HG03139 (cell line): ENCODE measurements at regions not wholly inside any gene's neighbourhood (a gene's known extent, or its start where the extent isn't known, plus 50 kb on each side); places are given as distances from the start of the nearest gene placed in this dataset.

Experiments
- ATAC-seq: cut with Tn5 transposase; IDR thresholded peaks from one replicate; pipeline ENCODE4 v1.9.1; 2021; ENCODE audit not compliant: unreplicated experiment

DNA sequence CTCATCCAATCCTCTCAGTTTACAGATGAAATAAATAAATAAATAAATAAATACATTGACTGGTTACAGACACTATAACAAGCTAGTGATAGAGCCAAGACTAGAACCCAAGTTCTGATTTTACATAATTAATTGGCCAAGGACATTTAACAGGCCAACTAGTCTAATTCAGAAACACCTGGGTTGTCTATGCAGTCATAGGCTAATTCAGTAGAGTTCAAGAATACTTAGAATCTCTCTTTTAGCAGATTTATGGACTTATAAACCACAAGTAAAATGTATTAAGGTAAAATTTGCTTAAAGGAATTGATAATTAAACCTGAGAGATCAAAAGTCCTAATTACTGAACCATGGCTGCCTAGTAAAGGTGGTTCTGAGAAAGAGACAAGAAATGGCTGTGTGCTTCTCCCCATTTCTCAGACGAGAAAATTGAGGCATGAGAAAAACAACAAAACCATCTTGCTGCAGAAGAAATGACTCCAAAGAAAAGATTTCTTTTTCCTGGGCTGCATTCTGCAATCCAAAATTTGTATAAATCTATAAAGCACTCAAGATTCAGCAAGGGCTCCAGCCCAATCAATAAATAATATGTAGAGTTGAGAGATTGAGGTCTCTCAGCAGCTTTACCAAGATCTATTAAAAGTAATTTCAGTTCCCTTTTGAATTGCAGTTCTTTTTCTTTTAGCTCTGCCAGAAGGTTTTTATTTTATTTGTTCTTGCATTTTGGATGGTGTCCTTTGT is 98.3 kb downstream of the DUSP10 start:
- ATAC-seq = no peak

DNA sequence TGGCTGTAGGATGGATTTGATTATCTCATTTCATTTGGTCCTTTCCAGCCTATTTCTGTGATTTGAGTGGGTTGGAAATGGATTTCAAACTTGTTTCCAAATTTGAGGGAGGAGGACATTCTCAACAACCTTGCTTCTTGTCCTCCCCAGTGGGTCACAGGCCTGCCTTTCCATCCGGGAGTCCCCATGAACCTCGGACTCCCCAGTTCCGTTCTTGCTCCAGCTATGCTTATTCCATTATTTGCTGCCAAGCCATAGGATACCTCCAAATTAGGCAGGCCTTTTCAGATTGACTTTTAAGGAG is 97.8 kb downstream of the DUSP10 start:
- no peak for ATAC-seq

DNA sequence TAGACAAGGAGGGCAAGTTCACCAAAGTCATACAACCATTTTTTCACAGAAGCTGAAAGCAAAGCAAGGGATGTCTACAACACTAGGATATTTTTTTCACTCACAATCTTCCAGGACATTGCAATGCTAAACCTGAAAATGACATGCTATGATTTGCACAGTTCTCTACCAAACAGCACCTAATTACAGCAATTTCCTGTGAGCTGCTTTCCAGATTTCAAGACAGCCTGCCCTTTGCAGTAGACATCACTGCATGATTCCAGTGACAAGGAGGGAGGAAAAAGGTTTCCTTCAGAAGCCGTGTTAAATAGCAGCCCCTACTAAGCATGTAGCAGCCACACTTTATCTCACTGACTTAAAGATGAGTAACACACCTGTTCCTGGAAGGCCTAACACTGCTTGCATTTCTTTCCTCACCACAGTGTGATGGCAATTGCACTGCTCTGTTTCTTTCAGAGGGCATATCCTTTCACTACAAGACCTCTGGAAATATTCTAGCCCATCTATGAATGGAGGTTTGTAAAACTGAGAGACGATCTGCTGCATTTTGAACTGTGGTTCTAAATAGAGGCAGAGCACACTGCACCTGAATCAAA is 97.1 kb downstream of the DUSP10 start:
- no peak for ATAC-seq

DNA sequence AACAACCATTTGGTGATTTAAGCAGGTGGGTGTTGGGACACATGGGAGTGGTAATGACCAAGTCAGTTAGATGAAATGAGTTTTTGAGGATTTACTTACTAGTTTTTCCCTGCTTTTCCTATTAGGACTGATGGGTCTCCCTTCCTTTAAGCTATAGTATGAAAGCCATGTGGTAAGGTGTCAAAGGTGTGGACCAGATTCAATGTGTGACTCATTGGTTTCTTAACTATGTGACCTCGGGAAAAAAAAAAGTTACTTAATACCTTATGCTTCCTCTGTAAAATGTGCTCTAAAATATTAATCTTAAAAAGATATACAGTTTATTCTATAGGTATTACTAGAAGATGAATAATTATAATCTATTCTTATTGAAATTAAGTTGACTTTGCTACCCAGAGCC is 93.7 kb downstream of the DUSP10 start:
- no peak for ATAC-seq
